ENCODE measurements at regions not wholly inside any gene's neighbourhood (a gene's known extent, or its start where the extent isn't known, plus 50 kb on each side); places are given as distances from the start of the nearest gene placed in this dataset.

DNA sequence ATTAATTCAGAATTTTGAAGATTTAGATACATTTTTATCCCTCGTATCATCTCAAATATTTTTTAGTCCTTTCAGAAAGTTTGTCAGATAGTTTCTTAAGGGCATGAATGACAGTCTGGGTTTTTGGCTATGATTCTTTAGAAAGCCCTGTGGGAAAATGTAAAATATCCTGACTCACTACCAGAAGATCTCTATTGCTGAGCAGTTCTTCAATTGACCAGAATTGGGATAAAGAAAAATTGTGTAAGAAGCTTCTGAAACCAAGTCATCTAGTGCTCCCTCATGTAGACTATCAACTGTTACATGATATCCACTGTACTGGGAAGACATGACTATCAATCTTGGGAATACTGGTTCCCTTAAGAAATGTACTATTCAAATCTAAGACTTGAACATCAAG, 608.3 kb upstream of the CHRM3 start:
- TF ChIP-seq, protein P1, sequence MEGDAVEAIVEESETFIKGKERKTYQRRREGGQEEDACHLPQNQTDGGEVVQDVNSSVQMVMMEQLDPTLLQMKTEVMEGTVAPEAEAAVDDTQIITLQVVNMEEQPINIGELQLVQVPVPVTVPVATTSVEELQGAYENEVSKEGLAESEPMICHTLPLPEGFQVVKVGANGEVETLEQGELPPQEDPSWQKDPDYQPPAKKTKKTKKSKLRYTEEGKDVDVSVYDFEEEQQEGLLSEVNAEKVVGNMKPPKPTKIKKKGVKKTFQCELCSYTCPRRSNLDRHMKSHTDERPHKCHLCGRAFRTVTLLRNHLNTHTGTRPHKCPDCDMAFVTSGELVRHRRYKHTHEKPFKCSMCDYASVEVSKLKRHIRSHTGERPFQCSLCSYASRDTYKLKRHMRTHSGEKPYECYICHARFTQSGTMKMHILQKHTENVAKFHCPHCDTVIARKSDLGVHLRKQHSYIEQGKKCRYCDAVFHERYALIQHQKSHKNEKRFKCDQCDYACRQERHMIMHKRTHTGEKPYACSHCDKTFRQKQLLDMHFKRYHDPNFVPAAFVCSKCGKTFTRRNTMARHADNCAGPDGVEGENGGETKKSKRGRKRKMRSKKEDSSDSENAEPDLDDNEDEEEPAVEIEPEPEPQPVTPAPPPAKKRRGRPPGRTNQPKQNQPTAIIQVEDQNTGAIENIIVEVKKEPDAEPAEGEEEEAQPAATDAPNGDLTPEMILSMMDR (IDR thresholded peaks at IDR 0.05; ENCODE audit: insufficient read depth, low read length, poor library complexity, severe bottlenecking) = no peak
- no peak for TF ChIP-seq EZH2phosphoT487 (conservative IDR thresholded peaks at IDR 0.05; ENCODE audit: low read length)
